CD14-positive monocyte (primary cell): ENCODE measurements at regions not wholly inside any gene's neighbourhood (a gene's known extent, or its start where the extent isn't known, plus 50 kb on each side); places are given as distances from the start of the nearest gene placed in this dataset.

Experiments used
- DNase-seq, 3 donors: peaks; one replicate each; pipeline ENCODE4 v3.0.0-alpha.2; 2011 to 2022
- H2AFZ ChIP-seq: 2 replicates; pipeline ENCODE4 v1.6.0; 2012; ENCODE audit warnings: mild to moderate bottlenecking, low read depth, low read length, inconsistent platforms; ENCODE audit not compliant: insufficient read depth, poor library complexity, severe bottlenecking
- H3K27ac ChIP-seq, 2 donors: 1 replicate in 1 of 2; 2 replicates in 1 of 2; pipeline ENCODE4 v1.5.1; 2012 to 2013; ENCODE audit warnings: low read length in 2 of 2, control low read depth in 1 of 2, inconsistent platforms in 1 of 2, low read depth in 1 of 2, mild to moderate bottlenecking in 1 of 2
- H3K27me3 ChIP-seq, 2 donors: one replicate each; pipeline versions ENCODE4 v1.6.0 to v1.6.1; 2011 to 2013; ENCODE audit warnings: low read length in 2 of 2; ENCODE audit not compliant: control insufficient read depth in 2 of 2, insufficient read depth in 2 of 2
- H3K36me3 ChIP-seq, 2 donors: replicated peaks in 1 of 2; 1 replicate in 1 of 2; 2 replicates in 1 of 2; pipeline versions ENCODE4 v1.5.1 to v1.6.1; 2012 to 2013; ENCODE audit warnings: low read length in 2 of 2, control low read depth in 1 of 2, inconsistent platforms in 1 of 2, mild to moderate bottlenecking in 1 of 2; ENCODE audit not compliant: insufficient read depth in 2 of 2, control insufficient read depth in 1 of 2
- H3K4me1 ChIP-seq, 2 donors: 1 replicate in 1 of 2; 2 replicates in 1 of 2; pipeline versions ENCODE4 v1.5.1 to v1.6.1; 2012 to 2013; ENCODE audit warnings: low read length in 2 of 2, control low read depth in 1 of 2, inconsistent platforms in 1 of 2, mild to moderate bottlenecking in 1 of 2, moderate library complexity in 1 of 2; ENCODE audit not compliant: insufficient read depth in 2 of 2, control insufficient read depth in 1 of 2
- H3K4me2 ChIP-seq: replicated peaks from 2 replicates; pipeline ENCODE3; 2012; ENCODE audit warnings: low read length, moderate library complexity, mild to moderate bottlenecking; ENCODE audit not compliant: poor library complexity, severe bottlenecking; ENCODE audit errors: extremely low read depth
- H3K4me3 ChIP-seq, 3 experiments: fragments of 200-600 bp in 1 of 3; sonication (generic) in 1 of 3; replicated peaks in 1 of 3; 1 replicate in 2 of 3; 2 replicates in 1 of 3; pipeline ENCODE4 v1.5.1; 2011 to 2013; ENCODE audit warnings: low read length in 3 of 3, mild to moderate bottlenecking in 3 of 3, control low read depth in 2 of 3, low read depth in 2 of 3, inconsistent platforms in 1 of 3, moderate library complexity in 1 of 3
- H3K79me2 ChIP-seq: 2 replicates; pipeline ENCODE4 v1.6.0; 2012; ENCODE audit warnings: mild to moderate bottlenecking, control low read depth, inconsistent platforms, low read length, moderate library complexity; ENCODE audit not compliant: insufficient read depth
- H3K9ac ChIP-seq: 2 replicates; pipeline ENCODE4 v1.6.0; 2017; ENCODE audit warnings: low read length, mild to moderate bottlenecking; ENCODE audit not compliant: insufficient read depth, poor library complexity, severe bottlenecking
- H3K9me3 ChIP-seq, 2 donors: replicated peaks in 1 of 2; 1 replicate in 1 of 2; 2 replicates in 1 of 2; pipeline versions ENCODE4 v1.5.1 to v1.6.1; 2012 to 2013; ENCODE audit warnings: low read length in 2 of 2, control low read depth in 1 of 2; ENCODE audit not compliant: control insufficient read depth in 1 of 2, insufficient read depth in 1 of 2
- H4K20me1 ChIP-seq: 2 replicates; pipeline ENCODE4 v1.6.0; 2012; ENCODE audit warnings: mild to moderate bottlenecking, low read length, control low read depth, moderate library complexity; ENCODE audit not compliant: insufficient read depth
- H3K27ac Mint-ChIP-seq, 7 donors: one replicate each; pipeline ENCODE4 v1.8.0; 2020; ENCODE audit warnings: mild to moderate bottlenecking in 7 of 7, mixed read lengths in 7 of 7, moderate library complexity in 6 of 7, inconsistent platforms in 2 of 7
- H3K27me3 Mint-ChIP-seq, 3 donors: one replicate each; pipeline ENCODE4 v1.8.0; 2021 to 2022; ENCODE audit warnings: low read depth in 3 of 3, mild to moderate bottlenecking in 3 of 3, mixed read lengths in 3 of 3, moderate library complexity in 3 of 3, inconsistent platforms in 1 of 3
- H3K36me3 Mint-ChIP-seq, 2 donors: one replicate each; pipeline ENCODE4 v1.8.0; 2020; ENCODE audit warnings: mixed read lengths in 2 of 2, inconsistent platforms in 1 of 2, mild to moderate bottlenecking in 1 of 2
- H3K4me1 Mint-ChIP-seq: one replicate; pipeline ENCODE4 v1.8.0; 2020; ENCODE audit warnings: mild to moderate bottlenecking, mixed read lengths
- H3K4me3 Mint-ChIP-seq, 2 donors: one replicate each; pipeline ENCODE4 v1.8.0; 2020; ENCODE audit warnings: mild to moderate bottlenecking in 2 of 2, mixed read lengths in 2 of 2, moderate library complexity in 1 of 2
- H3K9me3 Mint-ChIP-seq, 7 donors: one replicate each; pipeline ENCODE4 v1.8.0; 2020 to 2022; ENCODE audit warnings: mixed read lengths in 7 of 7, mild to moderate bottlenecking in 6 of 7, moderate library complexity in 6 of 7, inconsistent platforms in 2 of 7
- CTCF ChIP-seq: fragments of 200-600 bp; IDR thresholded peaks from one replicate; pipeline ENCODE4 v1.8.0; 2022; ENCODE audit warnings: antibody characterized with exemption, mild to moderate bottlenecking
- WGBS: methylation state at CpG from one replicate; pipeline ENCODE4 v1.1.5; 2013; ENCODE audit warnings: missing lambda C conversion rate; ENCODE audit not compliant: insufficient coverage; 5-methylcytosine and 5-hydroxymethylcytosine counted together
- intact Hi-C, 2 donors: fragments of 100-400 bp; cut with micrococcal nuclease; formaldehyde crosslinking; loops; one replicate each; pipeline versions ENCODE4 v1.15.0 to v1.15.1; 2023

GRCh38 chr2:12002215-12002614 is 255.8 kb downstream of the LPIN1 start:
- H3K36me3 Mint-ChIP-seq, result no peaks in the 10 kb centered on the region
- Histone ChIP-seq H3K4me2 (no peak overlapping the region), H3K27ac (no peak overlapping the region), H4K20me1 (no peaks in the 10 kb centered on the region), H3K4me1 (no peaks in the 10 kb centered on the region), H3K79me2 (no peaks in the 10 kb centered on the region), H3K27me3 (no peaks in the 10 kb centered on the region), H3K9ac (no peak overlapping the region), H3K9me3 (no peaks in the 10 kb centered on the region), H2AFZ (no peak overlapping the region), H3K36me3 (no peaks in the 10 kb centered on the region), H3K4me3 (no peak overlapping the region)
- WGBS, result no CpG with 5 or more reads among the region's 3 CpGs
- no peak for DNase-seq
- H3K9me3 Mint-ChIP-seq, result peaks cover 0 to 6% (median 2%) of the 10 kb centered on the region in 7 donors
- intact Hi-C loops, result no loop called here
- H3K4me3 Mint-ChIP-seq, result no peak overlapping the region
- TF ChIP-seq CTCF, result no peak
- H3K27me3 Mint-ChIP-seq, result peaks cover 0 to 2% (median 2%) of the 10 kb centered on the region in 3 donors
- no peak overlapping the region for H3K27ac Mint-ChIP-seq
- H3K4me1 Mint-ChIP-seq, result peaks cover 5% of the 10 kb centered on the region

- no peak for DNase-seq
- WGBS, result 100% methylated on average over 4 of the region's 6 CpGs
- no peaks in the 10 kb centered on the region for H3K79me2 ChIP-seq
- no peaks in the 10 kb centered on the region for H4K20me1 ChIP-seq
- no peak overlapping the region for H3K9ac ChIP-seq
- intact Hi-C loops, result no loop called here
- H3K9me3 ChIP-seq, result no peaks in the 10 kb centered on the region
- TF ChIP-seq CTCF, result no peak
- peaks cover 0 to 6% (median 2%) of the 10 kb centered on the region in 7 donors for H3K9me3 Mint-ChIP-seq
- no peak overlapping the region for H3K4me3 Mint-ChIP-seq
- no peaks in the 10 kb centered on the region for H3K36me3 ChIP-seq
- no peak overlapping the region for H3K4me3 ChIP-seq
- H3K4me1 Mint-ChIP-seq, result peaks cover 22% of the 10 kb centered on the region
- H3K27me3 ChIP-seq, result no peaks in the 10 kb centered on the region
- H3K4me1 ChIP-seq, result peaks cover 0 to 14% of the 10 kb centered on the region in 2 donors
- no peak overlapping the region for H3K27ac Mint-ChIP-seq
- no peak overlapping the region for H3K4me2 ChIP-seq
- H3K36me3 Mint-ChIP-seq, result no peaks in the 10 kb centered on the region
- H3K27ac ChIP-seq, result no peak overlapping the region
- H3K27me3 Mint-ChIP-seq, result peaks cover 0 to 2% (median 2%) of the 10 kb centered on the region in 3 donors
- H2AFZ ChIP-seq, result no peak overlapping the region
Measured at GRCh38 chr2:12004713-12005112, 258.3 kb downstream of the LPIN1 start.
